Thyroid gland (tissue), 4 donors: ENCODE measurements at regions not wholly inside any gene's neighbourhood (a gene's known extent, or its start where the extent isn't known, plus 50 kb on each side); places are given as distances from the start of the nearest gene placed in this dataset.
"Not testable (repeated sequence)": the region's sequence is repeated elsewhere in the genome, so short reads cannot be mapped to it uniquely, and the experiment has no call there.

ENCODE experiments used
- DNase-seq, 2 donors: peaks; one replicate each; pipeline ENCODE4 v3.0.0-alpha.2; 2019
- H3K27ac ChIP-seq, 3 donors: fragments of 200-600 bp; sonication (generic); 1 replicate in 2 of 3; 2 replicates in 1 of 3; pipeline ENCODE4 v1.5.1; 2016 to 2019; ENCODE audit warnings: mild to moderate bottlenecking in 1 of 3, moderate library complexity in 1 of 3
- H3K27me3 ChIP-seq: fragments of 200-600 bp; sonication (generic); one replicate; pipeline ENCODE4 v1.5.1; 2019
- H3K36me3 ChIP-seq, 2 donors: fragments of 200-600 bp; sonication (generic); one replicate each; pipeline ENCODE4 v1.5.1; 2016 to 2019
- H3K4me1 ChIP-seq, 2 donors: fragments of 200-600 bp; sonication (generic); one replicate each; pipeline ENCODE4 v1.5.1; 2017 to 2019
- H3K4me3 ChIP-seq, 3 donors: fragments of 200-600 bp; sonication (generic); replicated peaks in 1 of 3; 1 replicate in 2 of 3; 2 replicates in 1 of 3; pipeline ENCODE4 v1.5.1; 2016; ENCODE audit warnings: mild to moderate bottlenecking in 1 of 3
- H3K9me3 ChIP-seq: fragments of 200-600 bp; sonication (generic); one replicate; pipeline ENCODE4 v1.5.1; 2017
- POLR2A ChIP-seq, 2 donors: fragments of 450-650 bp; IDR thresholded peaks; one replicate each; pipeline ENCODE4 v1.6.1; 2017; ENCODE audit warnings: antibody characterized with exemption in 2 of 2, mild to moderate bottlenecking in 2 of 2, moderate library complexity in 1 of 2
- WGBS, 2 donors: methylation state at CpG; one replicate each; pipeline ENCODE4 v1.1.5; 2017; 5-methylcytosine and 5-hydroxymethylcytosine counted together
- intact Hi-C: fragments of 100-400 bp; cut with DNase I; formaldehyde crosslinking; loops from one replicate; pipeline ENCODE4 v1.15.1; 2023
- TF ChIP-seq, protein P1 (sequence below), 6 experiments: fragments of 200-600 bp in 3 of 6; fragments of 450-650 bp in 3 of 6; sonication (generic) in 3 of 6; IDR thresholded peaks; one replicate each; pipeline ENCODE4 v1.5.1; 2016 to 2019; ENCODE audit warnings: antibody characterized with exemption in 6 of 6, mild to moderate bottlenecking in 2 of 6, inconsistent platforms in 1 of 6, moderate library complexity in 1 of 6

- TF ChIP-seq, protein P1, sequence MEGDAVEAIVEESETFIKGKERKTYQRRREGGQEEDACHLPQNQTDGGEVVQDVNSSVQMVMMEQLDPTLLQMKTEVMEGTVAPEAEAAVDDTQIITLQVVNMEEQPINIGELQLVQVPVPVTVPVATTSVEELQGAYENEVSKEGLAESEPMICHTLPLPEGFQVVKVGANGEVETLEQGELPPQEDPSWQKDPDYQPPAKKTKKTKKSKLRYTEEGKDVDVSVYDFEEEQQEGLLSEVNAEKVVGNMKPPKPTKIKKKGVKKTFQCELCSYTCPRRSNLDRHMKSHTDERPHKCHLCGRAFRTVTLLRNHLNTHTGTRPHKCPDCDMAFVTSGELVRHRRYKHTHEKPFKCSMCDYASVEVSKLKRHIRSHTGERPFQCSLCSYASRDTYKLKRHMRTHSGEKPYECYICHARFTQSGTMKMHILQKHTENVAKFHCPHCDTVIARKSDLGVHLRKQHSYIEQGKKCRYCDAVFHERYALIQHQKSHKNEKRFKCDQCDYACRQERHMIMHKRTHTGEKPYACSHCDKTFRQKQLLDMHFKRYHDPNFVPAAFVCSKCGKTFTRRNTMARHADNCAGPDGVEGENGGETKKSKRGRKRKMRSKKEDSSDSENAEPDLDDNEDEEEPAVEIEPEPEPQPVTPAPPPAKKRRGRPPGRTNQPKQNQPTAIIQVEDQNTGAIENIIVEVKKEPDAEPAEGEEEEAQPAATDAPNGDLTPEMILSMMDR (IDR thresholded peaks at IDR 0.05): no peak
- no peak for TF ChIP-seq POLR2A (IDR thresholded peaks at IDR 0.05)
- Histone ChIP-seq H3K4me1 (no peaks in the 10 kb centered on the region), H3K27ac (no peak overlapping the region), H3K4me3 (no peak overlapping the region), H3K36me3 (no peaks in the 10 kb centered on the region), H3K9me3 (no peaks in the 10 kb centered on the region), H3K27me3 (no peaks in the 10 kb centered on the region)
- 61 to 62% methylated on average over 2 of the region's 2 CpGs for WGBS, 2 donors
- intact Hi-C loops: no loop called here
- no peak for DNase-seq
These were observed 133.3 kb upstream of the SMARCA2 start for GRCh38 chr9:1881708-1882295.

DNA sequence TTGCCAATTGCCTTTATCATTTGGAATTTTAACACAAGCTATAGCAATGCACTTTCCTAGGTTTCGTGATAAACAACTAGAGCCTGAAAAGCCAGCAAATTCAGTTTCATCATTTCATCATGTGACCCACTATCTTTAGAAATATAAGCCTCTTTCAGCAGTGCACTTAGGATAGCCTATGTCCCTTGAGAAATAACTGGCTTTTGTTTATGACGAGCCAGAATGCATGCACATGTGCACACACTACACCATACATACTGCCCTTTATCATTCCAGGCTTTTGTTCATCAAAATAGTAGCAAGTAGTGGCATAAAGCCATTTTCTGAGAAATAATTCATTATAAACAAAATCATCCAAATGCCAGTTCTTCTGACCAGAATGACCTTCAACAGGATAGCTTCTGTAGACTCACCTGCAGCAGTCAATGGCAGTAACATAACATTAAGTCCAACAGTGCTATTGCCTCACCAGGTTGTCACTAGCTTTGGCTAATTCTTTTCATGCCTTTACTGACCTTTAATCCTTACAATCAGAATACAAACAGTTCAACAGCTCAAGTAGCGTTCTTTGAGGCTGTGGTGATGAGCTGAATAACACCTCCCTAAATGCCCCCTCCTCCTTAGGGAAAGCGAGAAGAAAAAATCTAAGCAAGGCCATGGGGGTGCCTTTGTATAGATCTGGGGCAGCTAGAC, 132.3 kb upstream of the SMARCA2 start:
- no peak overlapping the region for H3K27ac ChIP-seq
- no peak for DNase-seq
- H3K4me1 ChIP-seq: no peaks in the 10 kb centered on the region
- H3K27me3 ChIP-seq: no peaks in the 10 kb centered on the region
- H3K9me3 ChIP-seq: no peaks in the 10 kb centered on the region
- 63 to 70% methylated on average over 4 of the region's 4 CpGs for WGBS, 2 donors
- H3K4me3 ChIP-seq: no peak overlapping the region
- intact Hi-C loops: no loop called here
- no peaks in the 10 kb centered on the region for H3K36me3 ChIP-seq
- TF ChIP-seq, protein P1 (IDR thresholded peaks at IDR 0.05): no peak
- no peak for TF ChIP-seq POLR2A (IDR thresholded peaks at IDR 0.05)

DNA sequence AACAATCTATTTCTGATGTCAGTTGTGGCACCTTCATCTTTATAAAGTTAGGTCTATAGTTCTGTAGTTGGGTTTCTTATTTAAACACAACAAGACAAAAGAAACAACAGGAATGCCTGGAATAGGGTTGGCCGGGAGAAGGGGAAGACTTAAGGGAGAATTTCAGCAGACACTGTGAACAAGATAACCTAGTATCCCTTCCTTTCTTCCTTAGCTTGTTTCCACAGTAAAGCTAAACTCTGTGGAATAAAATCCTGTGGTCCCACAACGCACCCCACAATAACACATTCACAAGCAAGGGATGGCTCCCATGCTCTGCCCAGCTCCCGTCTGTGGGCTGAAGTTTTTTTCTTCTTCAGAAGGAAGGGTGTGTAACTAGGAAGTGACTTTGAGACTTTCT, 124.9 kb upstream of the SMARCA2 start:
- intact Hi-C loops: no loop called here
- no peaks in the 10 kb centered on the region for H3K9me3 ChIP-seq
- no peak overlapping the region for H3K4me3 ChIP-seq
- WGBS, 2 donors: 78 to 80% methylated on average over 3 of the region's 3 CpGs
- no peaks in the 10 kb centered on the region for H3K36me3 ChIP-seq
- TF ChIP-seq, protein P1 (IDR thresholded peaks at IDR 0.05): no peak
- no peak for TF ChIP-seq POLR2A (IDR thresholded peaks at IDR 0.05)
- no peak overlapping the region for H3K27ac ChIP-seq
- no peak for DNase-seq
- H3K4me1 ChIP-seq: no peaks in the 10 kb centered on the region
- H3K27me3 ChIP-seq: no peaks in the 10 kb centered on the region

GRCh38 chr9:1890816-1891215, 124.3 kb upstream of the SMARCA2 start:
- Histone ChIP-seq H3K36me3 (no peaks in the 10 kb centered on the region), H3K9me3 (no peaks in the 10 kb centered on the region), H3K27me3 (no peaks in the 10 kb centered on the region), H3K4me3 (no peak overlapping the region), H3K4me1 (no peaks in the 10 kb centered on the region), H3K27ac (no peak overlapping the region)
- intact Hi-C loops: no loop called here
- no peak for DNase-seq
- TF ChIP-seq, protein P1 (IDR thresholded peaks at IDR 0.05): no peak
- TF ChIP-seq POLR2A (IDR thresholded peaks at IDR 0.05): no peak
- WGBS, 2 donors: 56 to 71% methylated on average over 3 of the region's 3 CpGs

- WGBS, 2 donors: 75 to 88% methylated on average over 6 of the region's 6 CpGs
- H3K27ac ChIP-seq, DNase-seq, H3K36me3 ChIP-seq, H3K4me3 ChIP-seq, H3K4me1 ChIP-seq, H3K27me3 ChIP-seq, intact Hi-C loops, H3K9me3 ChIP-seq: not testable (repeated sequence)
These were observed 112.0 kb upstream of the SMARCA2 start for GRCh38 chr9:1903080-1903704.
